Stimulated activated CD4-positive, alpha-beta T cell treated with anti-CD3 and anti-CD28 coated beads, Interleukin-12 subunit alpha, Interleukin-12 subunit beta, amount 100 ng/mL, for 24 hours (primary cell): ENCODE measurements at regions not wholly inside any gene's neighbourhood (a gene's known extent, or its start where the extent isn't known, plus 50 kb on each side); places are given as distances from the start of the nearest gene placed in this dataset.

Experiments used
- DNase-seq, 2 experiments: peaks; one replicate each; pipeline ENCODE4 v3.0.0-alpha.2; 2020; ENCODE audit warnings: low read depth in 2 of 2

DNA sequence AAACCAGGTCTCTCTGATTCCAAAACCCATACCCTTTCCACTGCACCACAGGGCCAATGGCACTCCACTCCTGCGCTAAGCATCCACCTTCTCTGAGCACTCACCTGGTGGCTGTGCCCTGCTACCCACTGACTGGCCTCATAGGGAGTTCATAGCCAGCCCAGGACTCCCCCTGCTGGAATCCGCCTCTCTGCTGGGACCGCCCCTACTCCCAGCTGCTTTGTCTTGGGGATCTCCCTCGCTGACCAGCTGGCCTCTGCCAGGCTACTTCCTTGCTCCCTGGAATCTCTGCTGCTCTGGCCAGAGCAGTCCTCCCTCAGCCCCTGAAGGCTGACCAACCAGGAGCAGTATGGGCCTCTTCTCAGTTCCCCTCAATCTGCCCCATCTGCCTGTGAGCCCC is 129.7 kb downstream of the FAXC start:
- DNase-seq = no peak

DNA sequence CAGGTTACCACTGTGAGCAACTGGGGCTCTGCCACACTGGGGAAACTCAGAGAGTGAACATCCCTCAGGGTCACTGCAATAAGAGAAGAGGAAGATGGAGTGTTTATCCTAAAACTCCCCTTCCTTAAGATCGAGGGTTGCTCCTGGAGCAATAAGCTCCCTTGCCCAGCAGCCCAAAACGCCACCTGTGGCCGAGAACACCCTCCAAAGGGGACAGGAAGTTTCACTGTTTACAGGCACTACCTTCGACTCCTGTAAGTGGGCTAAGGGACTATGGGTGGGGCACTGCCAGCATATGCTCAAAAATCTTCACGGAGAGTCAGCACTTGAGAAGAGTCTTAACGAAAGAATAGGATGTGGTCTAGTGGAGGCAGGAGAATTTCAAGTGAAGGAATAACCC is 132.5 kb downstream of the FAXC start:
- DNase-seq = no peak

DNA sequence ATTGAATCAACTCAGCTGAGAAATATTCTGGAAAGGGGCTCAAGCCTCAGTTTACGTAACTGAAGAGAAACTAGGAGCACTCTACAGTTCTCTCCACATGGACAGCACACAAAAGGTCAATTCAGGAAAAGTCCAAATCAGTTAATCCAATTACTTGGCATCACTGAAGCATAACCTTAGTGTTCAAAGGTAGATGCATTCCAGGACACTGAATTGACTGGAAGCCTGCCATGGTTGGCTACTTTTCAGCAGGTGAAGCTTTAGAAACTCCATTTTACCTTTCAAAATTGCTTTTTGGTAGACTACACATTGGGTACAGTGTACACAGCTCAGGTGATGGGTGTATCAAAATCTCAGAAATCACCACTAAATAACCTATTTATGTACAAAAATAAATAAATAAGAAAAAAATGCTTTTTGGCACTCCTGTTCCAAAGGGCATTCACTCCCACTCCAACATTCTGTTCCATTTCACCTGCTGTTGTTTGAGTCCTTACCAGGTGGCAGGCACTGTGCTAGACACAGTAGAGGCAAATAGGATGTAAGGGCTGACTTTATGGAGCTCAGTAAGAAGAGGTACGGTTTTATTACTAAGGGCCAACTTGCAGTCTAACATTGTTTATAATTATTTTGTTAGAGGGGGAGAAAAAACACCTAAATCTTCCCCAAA is 153.4 kb downstream of the FAXC start:
- no peak for DNase-seq

DNA sequence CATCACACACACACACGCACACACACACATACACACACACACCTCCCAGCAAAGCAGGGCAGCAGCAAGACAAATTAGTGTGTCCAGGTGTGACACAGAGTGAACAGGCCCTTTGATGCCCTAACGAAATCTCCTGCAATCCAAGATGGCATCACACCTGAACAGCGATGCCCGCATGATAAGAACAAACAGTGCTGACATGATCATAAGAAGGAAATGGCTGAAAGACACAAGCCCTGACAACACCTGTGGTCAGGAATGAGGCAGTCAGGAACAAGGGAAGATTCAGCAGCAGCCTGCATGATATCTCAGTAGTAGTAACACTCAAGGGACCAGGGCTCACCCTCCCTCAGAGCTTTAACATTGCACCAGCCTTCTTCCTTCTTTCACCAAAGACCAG is 156.9 kb downstream of the FAXC start:
- DNase-seq = no peak

DNA sequence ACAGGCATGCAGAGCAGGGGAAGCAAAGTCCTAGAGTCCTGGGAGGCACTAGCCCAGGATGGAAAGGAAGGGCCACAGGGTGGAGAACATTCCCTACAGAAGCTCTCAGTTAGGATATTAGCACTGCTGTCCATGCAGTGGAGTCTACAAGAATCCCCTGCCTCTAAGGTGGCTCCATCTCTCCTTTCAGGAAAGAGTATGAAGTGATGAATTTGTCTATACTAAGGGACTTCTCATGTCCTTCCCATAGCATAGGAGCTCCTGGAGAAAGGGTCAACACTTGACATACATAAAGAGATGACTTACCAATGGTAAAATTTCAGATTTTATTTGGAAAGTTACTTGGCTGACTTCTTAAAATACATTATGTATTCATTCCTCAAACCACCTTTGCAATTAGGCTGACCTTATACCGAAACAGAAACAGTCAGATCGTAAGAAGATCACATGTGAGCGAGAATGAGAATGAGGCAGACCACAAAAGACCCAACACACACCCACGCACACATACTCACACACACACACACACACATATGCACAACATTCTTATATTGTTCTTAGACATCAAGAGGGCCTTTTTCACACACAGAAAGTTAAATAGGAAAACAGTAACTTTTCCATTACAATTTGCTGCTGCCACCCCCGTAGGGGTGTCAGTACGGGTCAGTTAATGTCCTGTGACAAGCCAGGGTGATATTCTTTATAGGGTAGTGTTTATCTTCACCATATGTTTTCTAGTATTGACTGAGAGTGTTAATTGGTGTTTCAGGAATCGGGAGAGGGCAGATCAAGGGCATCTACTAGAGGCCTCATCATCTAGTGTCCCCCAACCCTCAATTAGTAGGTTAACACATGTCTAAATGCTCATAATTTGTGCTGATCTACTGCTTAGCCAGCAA is 159.4 kb downstream of the FAXC start:
- peak in 1 of 2 experiments; percentile 11 for DNase-seq

DNA sequence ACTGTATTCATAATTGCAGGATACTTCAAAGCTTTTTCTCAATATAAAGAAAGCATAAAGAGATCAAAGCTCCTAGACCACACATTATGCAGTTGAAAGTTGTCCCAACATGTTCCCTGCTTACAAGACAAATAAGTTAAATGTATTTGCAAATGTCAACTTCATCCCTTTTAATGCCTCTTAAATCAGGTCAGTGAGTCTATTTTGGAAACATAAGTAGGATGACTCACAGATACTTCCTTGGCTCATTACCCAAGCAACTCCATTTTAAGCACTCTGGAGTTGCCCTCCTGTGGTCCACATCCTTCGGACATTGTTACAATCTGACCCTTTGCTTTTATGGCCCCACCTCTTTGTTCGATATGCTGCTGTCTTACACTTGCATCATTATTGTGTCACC is 162.0 kb downstream of the FAXC start:
- DNase-seq = no peak

DNA sequence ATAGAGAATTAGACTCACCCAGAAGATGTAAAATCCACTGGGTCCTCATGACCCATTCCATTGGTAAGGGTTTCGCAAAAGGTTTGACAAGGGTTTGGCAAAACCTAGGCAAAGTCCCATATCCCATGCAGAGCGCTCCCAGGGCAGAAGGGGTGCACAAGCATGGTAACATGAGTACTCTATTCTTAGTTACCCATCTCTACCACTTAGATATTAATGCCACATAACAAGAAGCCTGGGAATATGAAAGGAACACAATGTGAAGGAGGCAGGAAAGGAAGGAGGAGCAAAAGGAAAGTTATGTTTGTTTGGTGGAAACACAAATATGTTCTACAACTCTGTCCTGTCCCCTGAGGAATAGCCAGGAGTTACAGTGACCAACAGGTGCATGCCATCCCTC is 163.1 kb downstream of the FAXC start:
- no peak for DNase-seq

DNA sequence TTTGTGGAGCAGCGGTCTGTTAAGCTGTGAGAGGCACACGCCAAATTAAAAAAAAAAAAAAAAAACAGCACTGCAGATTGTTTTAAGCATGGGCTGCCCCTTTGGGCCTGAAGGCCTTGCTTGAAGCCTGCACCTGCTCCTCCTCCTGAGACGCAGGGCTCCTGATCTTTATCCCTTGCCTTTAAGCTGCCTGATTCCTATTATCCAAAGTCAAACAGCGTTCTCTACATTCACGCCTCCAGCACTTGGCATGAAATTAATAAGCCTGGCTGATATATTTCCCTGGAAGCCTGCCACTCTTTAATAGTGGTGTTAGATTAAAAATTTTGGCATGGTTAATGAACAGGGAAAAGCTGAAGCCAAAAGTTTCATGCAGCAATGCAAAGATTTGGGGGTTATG is 163.9 kb downstream of the FAXC start:
- no peak for DNase-seq

DNA sequence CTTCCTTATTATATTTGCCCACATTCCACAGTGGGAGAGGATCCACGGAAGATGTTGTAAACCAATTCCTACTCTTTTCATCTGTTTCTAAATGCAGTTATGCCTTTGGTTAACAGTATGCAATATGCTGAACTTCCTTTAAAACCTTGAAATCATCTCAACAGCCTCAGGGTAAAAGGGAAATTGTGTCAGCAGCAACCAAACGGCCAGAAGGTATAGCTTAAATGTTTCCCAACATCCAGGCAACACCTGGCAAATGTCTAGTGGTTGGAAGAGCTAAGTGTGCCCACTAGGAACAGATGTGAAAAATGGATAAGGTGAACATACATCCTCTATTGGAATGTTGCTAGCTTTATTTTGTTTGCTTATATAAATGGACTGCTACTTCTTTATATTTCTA is 164.8 kb downstream of the FAXC start:
- no peak for DNase-seq

DNA sequence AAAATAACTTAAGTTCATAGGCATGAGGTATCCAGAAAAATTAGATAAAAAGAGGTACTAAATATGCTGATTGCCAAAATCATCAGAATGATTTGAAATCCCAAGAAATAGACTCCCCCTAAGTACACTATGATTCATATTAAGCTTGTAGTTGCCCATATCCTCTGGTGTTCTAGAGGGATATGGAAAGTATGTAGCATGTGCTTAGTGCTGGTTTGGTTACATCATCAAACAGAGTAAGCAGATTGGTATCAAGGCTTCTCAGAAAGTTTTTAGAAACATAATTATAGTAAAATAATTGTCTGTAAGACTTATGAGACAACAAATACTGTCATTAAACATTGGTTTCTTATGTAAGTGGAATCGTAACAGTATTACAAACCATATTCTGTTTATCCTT is 166.4 kb downstream of the FAXC start:
- DNase-seq = no peak

DNA sequence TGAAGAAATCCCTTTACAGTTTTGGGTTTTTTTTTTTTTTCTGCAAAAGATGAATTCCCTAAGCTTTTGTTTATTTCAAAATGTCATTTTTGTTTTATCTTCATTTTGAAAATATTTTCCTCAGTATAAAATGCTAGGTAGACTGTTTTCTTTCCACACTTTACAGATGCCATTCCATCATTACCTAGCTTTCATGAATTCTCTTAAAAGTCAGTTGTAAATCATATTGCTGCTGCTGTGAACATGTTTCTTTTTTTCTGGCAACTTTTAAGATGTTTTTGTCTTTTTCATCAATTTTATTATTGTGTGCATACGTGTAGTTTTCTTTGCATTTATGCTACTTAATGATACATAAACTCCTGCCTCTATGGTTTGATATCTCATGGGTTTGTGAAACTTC is 168.3 kb downstream of the FAXC start:
- no peak for DNase-seq

DNA sequence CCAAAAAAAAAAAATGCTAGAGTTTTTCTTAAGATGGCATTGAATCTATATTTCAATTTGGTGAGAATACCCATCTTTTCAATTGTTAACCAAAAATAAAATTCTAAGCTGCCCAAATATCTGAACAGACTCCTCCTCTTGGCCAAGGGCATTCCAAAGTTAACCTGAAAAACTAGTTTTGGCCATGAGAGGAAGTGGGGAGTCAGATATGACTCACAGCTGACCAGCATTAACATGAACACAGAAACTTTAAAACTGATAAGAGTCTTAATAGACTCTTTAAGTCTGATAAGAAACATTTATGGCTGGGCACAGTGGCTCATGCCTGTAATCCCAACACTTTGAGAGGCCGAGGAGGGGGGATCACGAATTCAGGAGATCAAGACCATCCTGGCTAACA is 171.3 kb downstream of the FAXC start:
- DNase-seq = no peak

DNA sequence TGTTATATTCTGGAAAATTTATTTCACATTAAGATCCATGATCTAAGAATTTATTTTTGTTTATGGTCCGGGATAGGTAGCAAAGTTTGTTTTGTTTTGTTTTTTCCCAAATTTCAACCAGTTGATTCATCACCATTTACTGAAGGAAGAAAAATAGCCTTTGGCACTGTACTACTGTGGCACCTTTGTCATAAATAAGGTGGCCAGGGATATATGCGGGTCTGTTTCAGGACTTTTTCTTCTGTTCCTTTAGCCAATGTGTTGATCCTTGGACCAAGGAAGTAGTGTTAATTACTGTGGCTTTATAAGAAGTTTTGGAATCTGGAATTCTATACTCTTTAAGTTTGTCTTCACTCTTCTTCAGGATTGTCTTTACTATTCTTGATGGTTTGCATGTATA is 171.7 kb downstream of the FAXC start:
- no peak for DNase-seq

DNA sequence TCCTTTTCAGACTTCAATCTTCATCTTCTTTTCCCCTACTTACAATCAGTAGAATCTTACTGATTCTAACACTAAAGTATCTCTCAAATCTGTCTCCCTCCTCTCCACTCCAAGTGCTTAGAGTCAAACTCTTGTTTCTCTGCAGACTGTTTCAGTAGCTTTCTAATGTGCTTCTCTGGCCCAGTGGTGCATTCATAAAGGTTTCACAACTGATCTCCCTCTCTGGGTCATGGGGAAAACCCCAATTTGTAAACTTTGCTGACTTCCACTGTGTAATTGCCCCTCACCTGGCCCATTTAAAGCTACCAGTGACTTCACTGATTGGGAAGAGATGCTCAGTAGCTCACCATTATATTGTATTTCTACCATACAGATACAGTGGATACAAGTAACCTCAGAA is 183.6 kb downstream of the FAXC start:
- DNase-seq = no peak

DNA sequence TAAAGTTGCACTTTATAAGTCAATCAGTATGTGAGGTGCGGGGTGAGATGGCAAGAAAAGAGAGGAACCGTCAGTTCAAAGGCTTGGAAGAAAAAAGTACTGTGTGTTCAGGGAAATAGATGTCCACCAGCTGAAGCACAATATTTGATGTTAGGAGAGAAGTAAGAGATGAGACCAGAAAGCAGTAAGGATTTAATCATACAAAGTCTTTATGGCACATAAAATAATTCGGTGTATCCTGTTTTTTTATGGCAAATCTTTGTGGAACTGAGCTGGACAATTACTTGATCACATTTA is 197.2 kb downstream of the FAXC start:
- DNase-seq = no peak

DNA sequence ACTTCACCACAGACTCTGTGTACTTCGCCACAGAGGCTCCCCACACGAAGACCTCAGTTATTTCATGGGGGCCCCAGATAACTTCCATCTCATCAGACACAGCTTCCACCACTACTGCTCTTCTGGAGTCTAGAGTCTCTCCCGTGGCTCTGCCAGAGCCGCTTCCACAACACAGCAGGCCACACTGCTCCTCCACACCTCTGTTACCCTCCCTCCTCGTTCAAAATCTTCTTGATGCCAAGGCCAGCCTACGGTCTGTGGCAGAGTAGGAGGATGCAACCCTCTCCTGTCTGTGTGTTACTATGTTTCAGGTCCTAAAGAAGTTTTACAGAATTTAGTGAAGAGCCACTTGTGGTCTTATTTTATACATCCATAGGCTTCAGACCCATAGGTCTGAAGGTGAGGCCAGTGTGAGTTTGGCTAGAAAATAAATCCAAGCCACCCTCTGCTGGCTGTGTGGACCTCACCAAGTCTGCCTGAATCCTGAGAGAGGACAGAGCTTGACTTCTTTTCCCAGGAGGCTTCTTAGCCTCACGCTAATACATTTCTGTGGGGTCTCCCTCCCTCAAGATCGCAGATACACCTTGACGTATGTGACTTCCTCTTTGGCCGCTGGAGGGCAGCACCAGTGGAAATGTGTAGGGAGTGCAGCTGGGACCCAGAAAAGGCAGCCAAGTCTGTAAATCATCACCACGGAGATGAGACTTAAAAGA is 197.7 kb downstream of the FAXC start:
- peak in 1 of 2 experiments; percentile 43 for DNase-seq

DNA sequence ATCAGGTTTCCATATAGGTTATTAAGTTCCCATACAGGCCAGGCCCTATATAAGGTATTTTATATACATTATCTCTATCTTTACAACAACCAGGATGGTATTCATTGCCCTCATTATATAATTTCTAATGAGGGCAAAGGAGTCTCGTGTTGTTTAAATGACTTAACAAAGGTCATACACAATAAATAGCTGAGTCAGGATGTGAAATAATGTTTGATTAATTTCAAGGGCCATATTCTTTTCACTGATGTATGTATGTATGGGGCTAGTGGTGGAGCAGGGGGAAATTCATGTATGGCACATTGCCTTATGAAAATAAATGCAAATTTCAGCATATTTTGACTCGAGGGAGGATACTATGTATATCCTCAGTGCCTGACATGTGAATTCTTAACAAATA is 200.7 kb downstream of the FAXC start:
- no peak for DNase-seq

DNA sequence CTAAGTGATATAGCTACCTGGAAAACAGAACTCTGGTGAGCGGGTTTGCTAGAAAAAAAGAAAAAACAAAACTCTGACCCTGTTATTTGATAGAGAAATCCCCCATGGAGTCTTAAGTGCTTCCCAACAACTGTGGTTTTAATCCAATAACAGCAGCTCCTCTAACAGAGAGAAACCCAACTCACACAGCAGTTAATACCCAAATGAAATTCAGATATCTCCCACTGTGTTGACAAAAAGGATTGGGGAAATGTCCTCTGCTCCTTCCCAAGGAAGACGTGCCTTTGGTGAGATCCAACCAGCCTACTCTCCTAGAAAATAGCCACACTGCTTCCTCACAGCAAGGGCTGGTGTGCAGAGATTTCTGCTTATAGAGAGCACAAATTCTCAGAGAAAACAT is 200.4 kb upstream of the FBXL4 start:
- no peak for DNase-seq

DNA sequence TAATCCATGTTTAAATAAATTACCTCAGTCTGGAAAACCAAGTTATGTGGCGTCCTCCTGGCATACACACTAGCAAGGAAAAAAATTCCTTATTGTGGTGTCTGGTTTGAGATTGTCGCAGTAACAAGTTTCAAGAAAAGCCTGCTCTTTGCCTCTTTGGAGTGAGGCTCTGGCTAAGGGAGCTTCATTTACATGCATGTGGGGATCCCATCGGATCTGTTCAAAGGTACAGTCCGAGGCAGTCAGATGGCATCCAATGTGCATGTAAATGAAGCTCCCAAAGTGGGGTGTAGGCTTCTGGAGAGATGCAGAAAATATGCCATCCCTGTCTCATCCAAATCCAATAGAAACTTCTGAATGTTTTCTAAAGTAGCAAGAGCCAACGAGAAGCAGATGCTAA is 199.5 kb upstream of the FBXL4 start:
- no peak for DNase-seq

DNA sequence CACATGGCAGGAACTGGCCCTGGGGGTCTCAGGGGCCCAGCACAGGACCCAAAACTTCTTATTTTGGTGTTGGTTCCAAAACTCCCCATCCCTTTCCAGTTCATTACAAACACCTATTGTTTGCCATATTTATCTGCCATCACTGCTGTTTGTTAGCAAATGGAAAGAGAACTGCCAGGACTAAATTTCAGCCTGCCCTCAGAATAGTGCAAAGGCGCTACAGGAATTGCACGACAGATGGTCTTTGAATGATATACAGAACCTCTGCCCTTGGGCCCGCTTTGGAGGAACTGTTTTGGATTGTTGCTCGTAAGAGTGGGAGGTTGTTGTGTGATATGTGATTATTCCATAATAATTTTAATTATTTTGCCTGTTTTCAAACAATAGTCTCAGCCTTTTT is 199.0 kb upstream of the FBXL4 start:
- DNase-seq = no peak

DNA sequence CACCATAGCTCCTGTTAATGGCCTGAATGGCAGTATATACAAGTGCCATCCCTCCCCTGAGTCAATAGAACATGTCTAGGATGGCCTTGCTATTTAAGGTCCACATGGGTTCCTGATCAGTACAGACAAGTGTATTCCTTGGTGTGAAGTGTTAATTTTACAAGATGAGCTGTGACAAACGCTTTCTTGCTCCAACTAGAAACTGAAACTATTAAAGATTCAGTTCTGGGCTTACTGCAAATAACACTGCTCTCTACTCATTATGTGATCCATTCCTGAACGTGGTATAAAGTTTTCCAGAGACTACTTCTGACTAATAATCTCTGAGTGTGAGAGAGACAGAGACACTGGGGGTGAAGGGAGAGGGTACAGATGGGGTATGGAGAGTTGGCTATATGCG is 198.0 kb upstream of the FBXL4 start:
- no peak for DNase-seq

DNA sequence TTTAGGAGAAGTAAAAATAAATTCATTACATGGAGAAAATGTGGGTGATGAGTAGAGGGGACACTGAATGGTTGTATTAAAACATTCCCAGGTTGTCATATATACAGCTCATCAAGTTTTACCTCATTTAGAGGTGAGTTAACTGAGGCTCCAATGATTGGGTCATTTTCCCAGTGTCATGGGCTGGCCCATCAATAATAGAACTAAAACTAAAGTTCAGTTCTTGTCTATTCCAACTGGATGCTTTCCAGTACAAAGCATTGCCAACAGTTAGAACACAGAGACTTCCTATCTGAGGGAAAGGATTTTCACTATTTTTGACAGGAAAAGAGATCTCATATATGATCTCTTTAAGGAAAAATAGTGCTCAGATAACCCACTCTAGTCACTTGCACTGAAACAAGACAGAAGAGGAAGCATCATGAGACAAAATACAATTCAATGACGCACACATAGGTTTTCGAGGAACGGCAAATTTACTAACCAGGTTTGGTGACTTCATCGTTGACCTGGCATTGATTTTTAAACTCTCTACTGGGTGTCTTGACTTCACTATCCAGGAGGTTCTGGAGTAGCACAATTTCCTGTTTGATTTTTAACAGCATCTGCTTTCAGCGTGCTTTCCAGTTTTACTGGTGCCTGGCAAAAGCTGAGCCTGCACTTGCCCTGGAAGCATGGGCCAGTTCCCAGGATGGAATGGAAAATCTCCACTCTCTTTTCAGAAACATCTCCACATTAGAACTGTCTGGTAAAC is 195.5 kb upstream of the FBXL4 start:
- DNase-seq = no peak
